Endothelial cell (in vitro differentiated cells): ENCODE measurements at regions not wholly inside any gene's neighbourhood (a gene's known extent, or its start where the extent isn't known, plus 50 kb on each side); places are given as distances from the start of the nearest gene placed in this dataset.
A peak's percentile ranks its signal among the peaks of the same experiment; 100 is the strongest.

Experiments
- DNase-seq: peaks from one replicate; pipeline ENCODE4 v3.0.0; 2021; ENCODE audit warnings: low spot score
- H3K27ac Mint-ChIP-seq: one replicate; pipeline ENCODE4 v1.8.0; 2021; ENCODE audit warnings: mixed read lengths, inconsistent platforms; ENCODE audit not compliant: unreplicated experiment
- H3K27me3 Mint-ChIP-seq: one replicate; pipeline ENCODE4 v1.8.0; 2021; ENCODE audit warnings: mild to moderate bottlenecking, moderate library complexity, mixed read lengths, inconsistent platforms; ENCODE audit not compliant: unreplicated experiment
- H3K36me3 Mint-ChIP-seq: one replicate; pipeline ENCODE4 v1.8.0; 2021; ENCODE audit warnings: mild to moderate bottlenecking, low read depth, mixed read lengths, inconsistent platforms; ENCODE audit not compliant: unreplicated experiment
- H3K4me1 Mint-ChIP-seq: one replicate; pipeline ENCODE4 v1.8.0; 2021; ENCODE audit warnings: mild to moderate bottlenecking, mixed read lengths, inconsistent platforms; ENCODE audit not compliant: unreplicated experiment
- H3K4me3 Mint-ChIP-seq: one replicate; pipeline ENCODE4 v1.8.0; 2021; ENCODE audit warnings: mild to moderate bottlenecking, mixed read lengths, inconsistent platforms; ENCODE audit not compliant: unreplicated experiment
- H3K9me3 Mint-ChIP-seq: one replicate; pipeline ENCODE4 v1.8.0; 2021; ENCODE audit warnings: mixed read lengths, inconsistent platforms; ENCODE audit not compliant: unreplicated experiment
- TF ChIP-seq, protein P1 (sequence below): fragments of 200-600 bp; sonication (generic); IDR thresholded peaks from one replicate; pipeline ENCODE4 v1.5.0; 2021; ENCODE audit warnings: antibody characterized with exemption; ENCODE audit not compliant: unreplicated experiment

DNA sequence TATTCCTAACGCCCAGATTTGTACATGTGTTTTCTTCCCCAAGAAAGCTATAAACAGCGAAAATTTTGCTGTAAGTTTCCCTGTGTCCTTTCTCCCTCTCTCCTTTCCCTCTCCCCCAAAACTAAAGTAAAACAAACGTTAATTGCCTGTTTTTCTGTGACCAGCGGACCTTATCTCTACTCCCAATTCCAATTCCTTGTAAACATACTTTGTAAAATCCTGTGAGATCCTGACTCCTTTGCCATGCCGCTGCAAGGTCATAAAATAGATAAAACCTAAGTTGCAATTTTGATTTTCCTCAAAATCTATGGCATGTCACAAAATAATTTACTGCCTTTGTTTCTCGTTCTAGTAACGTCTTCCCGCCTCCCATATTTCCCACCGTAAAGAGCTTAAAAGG, 217.6 kb downstream of the USP6NL start:
- Mint-ChIP-seq H3K36me3 (peaks cover 4% of the 10 kb centered on the region), H3K9me3 (no peaks in the 10 kb centered on the region), H3K27me3 (peaks cover 12% of the 10 kb centered on the region), H3K4me1 (peaks cover 3% of the 10 kb centered on the region), H3K4me3 (no peak overlapping the region), H3K27ac (no peak overlapping the region)
- DNase-seq: no peak
- TF ChIP-seq, protein P1, sequence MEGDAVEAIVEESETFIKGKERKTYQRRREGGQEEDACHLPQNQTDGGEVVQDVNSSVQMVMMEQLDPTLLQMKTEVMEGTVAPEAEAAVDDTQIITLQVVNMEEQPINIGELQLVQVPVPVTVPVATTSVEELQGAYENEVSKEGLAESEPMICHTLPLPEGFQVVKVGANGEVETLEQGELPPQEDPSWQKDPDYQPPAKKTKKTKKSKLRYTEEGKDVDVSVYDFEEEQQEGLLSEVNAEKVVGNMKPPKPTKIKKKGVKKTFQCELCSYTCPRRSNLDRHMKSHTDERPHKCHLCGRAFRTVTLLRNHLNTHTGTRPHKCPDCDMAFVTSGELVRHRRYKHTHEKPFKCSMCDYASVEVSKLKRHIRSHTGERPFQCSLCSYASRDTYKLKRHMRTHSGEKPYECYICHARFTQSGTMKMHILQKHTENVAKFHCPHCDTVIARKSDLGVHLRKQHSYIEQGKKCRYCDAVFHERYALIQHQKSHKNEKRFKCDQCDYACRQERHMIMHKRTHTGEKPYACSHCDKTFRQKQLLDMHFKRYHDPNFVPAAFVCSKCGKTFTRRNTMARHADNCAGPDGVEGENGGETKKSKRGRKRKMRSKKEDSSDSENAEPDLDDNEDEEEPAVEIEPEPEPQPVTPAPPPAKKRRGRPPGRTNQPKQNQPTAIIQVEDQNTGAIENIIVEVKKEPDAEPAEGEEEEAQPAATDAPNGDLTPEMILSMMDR: no peak

DNA sequence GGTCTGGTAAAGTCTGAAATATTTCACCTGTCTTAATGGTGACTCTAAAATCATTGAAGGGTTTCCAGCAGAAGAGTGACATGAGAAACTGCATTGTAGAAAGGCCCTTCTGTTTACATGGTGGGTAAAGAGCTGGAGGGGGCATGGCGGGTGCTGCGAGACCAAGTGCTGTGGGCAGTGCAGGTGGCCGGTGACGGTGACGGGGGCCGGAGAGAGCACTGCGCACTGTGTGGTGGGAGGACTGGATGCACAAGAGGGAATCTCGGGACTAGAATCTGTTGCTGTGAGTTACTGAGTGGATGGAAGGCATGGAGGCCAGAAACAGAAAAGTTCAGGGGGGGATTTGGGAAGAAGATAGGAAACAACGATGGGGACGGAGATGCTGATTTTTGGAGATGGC, 218.7 kb downstream of the USP6NL start:
- no peak overlapping the region for H3K4me3 Mint-ChIP-seq
- DNase-seq: no peak
- TF ChIP-seq, protein P1: no peak
- peaks cover 11% of the 10 kb centered on the region for H3K27me3 Mint-ChIP-seq
- H3K9me3 Mint-ChIP-seq: no peaks in the 10 kb centered on the region
- peak overlapping the region; percentile 27 for H3K27ac Mint-ChIP-seq
- no peaks in the 10 kb centered on the region for H3K36me3 Mint-ChIP-seq
- H3K4me1 Mint-ChIP-seq: peaks cover 3% of the 10 kb centered on the region

GRCh38 chr10:11388996-11389395, 222.5 kb downstream of the USP6NL start:
- H3K4me3 Mint-ChIP-seq: no peak overlapping the region
- peaks cover 3% of the 10 kb centered on the region for H3K4me1 Mint-ChIP-seq
- no peak for DNase-seq
- peaks cover 8% of the 10 kb centered on the region for H3K27me3 Mint-ChIP-seq
- no peak overlapping the region for H3K27ac Mint-ChIP-seq
- H3K9me3 Mint-ChIP-seq: no peaks in the 10 kb centered on the region
- TF ChIP-seq, protein P1: no peak
- no peaks in the 10 kb centered on the region for H3K36me3 Mint-ChIP-seq

DNA sequence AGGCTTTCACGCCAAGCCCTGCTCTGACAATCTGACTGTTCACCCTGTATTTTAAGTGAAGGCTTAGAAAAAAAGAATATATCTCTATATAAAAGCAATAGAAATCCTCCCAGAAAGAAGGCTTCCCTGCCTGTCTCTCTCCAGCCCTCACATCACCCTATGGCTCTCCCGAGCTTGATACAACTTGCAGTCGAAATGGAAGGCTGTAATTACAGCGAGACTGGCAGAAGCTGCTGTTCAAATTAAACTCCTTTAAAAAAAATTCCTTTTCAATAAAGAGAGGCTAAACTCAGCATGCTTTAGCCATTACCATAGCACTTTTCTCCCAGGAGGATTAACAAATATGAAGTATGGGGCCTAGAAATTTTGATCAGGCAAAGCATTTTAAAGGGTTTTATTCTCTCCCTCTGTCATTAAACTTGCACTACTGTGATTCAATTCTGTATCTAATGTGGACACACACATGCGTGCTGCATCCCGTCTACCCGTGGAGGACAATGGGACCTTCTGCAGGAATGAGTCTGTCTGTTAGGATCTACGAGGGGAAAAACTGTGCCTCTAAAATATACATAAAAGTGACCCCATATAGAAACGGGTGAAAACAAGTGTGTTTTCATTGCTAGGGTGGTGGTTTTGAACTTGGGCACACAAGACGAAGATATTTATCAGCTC, 223.8 kb downstream of the USP6NL start:
- Mint-ChIP-seq H3K4me3 (no peak overlapping the region), H3K27me3 (peaks cover 5% of the 10 kb centered on the region), H3K9me3 (no peaks in the 10 kb centered on the region), H3K36me3 (no peaks in the 10 kb centered on the region), H3K4me1 (no peaks in the 10 kb centered on the region), H3K27ac (no peak overlapping the region)
- TF ChIP-seq, protein P1: no peak
- no peak for DNase-seq

GRCh38 chr10:11387044-11387443, 224.4 kb downstream of the USP6NL start:
- Mint-ChIP-seq H3K36me3 (no peaks in the 10 kb centered on the region), H3K4me1 (no peaks in the 10 kb centered on the region), H3K9me3 (no peaks in the 10 kb centered on the region), H3K27me3 (peaks cover 4% of the 10 kb centered on the region), H3K27ac (no peak overlapping the region), H3K4me3 (no peak overlapping the region)
- DNase-seq: no peak
- TF ChIP-seq, protein P1: no peak
